ENCODE measurements at regions not wholly inside any gene's neighbourhood (a gene's known extent, or its start where the extent isn't known, plus 50 kb on each side); places are given as distances from the start of the nearest gene placed in this dataset.

GRCh38 chr5:143671674-143672569, 140.0 kb upstream of the HMHB1 start:
- ATAC-seq (ENCODE audit: low FRiP score): no peak
- no peak for TF ChIP-seq CTCF (IDR thresholded peaks at IDR 0.05)
- DNase-seq (ENCODE audit: low spot score): no peak

- ATAC-seq (ENCODE audit: low FRiP score): no peak
- no peak for TF ChIP-seq CTCF (IDR thresholded peaks at IDR 0.05)
Observed at GRCh38 chr5:143671021-143671420, 140.9 kb upstream of the HMHB1 start.

GRCh38 chr5:143665866-143666265, 146.1 kb upstream of the HMHB1 start:
- DNase-seq (ENCODE audit: low spot score): no peak
- ATAC-seq (ENCODE audit: low FRiP score): no peak
- no peak for TF ChIP-seq CTCF (IDR thresholded peaks at IDR 0.05)

More at GRCh38 chr5:143671021-143671420, 140.9 kb upstream of the HMHB1 start:
- no peak for DNase-seq (ENCODE audit: low spot score)

GRCh38 chr5:143664623-143665022, 147.3 kb upstream of the HMHB1 start:
- no peak for TF ChIP-seq CTCF (IDR thresholded peaks at IDR 0.05)
- no peak for DNase-seq (ENCODE audit: low spot score)
- ATAC-seq (ENCODE audit: low FRiP score): no peak

GRCh38 chr5:143663872-143664271, 148.1 kb upstream of the HMHB1 start:
- no peak for DNase-seq (ENCODE audit: low spot score)
- TF ChIP-seq CTCF (IDR thresholded peaks at IDR 0.05): no peak
- ATAC-seq (ENCODE audit: low FRiP score): no peak

GRCh38 chr5:143662020-143662419, 149.9 kb upstream of the HMHB1 start:
- ATAC-seq (ENCODE audit: low FRiP score) (no peak), DNase-seq (ENCODE audit: low spot score) (no peak)
- no peak for TF ChIP-seq CTCF (IDR thresholded peaks at IDR 0.05)

- TF ChIP-seq CTCF (IDR thresholded peaks at IDR 0.05): no peak
- no peak for DNase-seq (ENCODE audit: low spot score)
- no peak for ATAC-seq (ENCODE audit: low FRiP score)
Observed at GRCh38 chr5:143660625-143661024, 151.3 kb upstream of the HMHB1 start.
